ENCODE measurements at regions not wholly inside any gene's neighbourhood (a gene's known extent, or its start where the extent isn't known, plus 50 kb on each side); places are given as distances from the start of the nearest gene placed in this dataset.
A peak's percentile ranks its signal among the peaks of the same experiment; 100 is the strongest.

DNA sequence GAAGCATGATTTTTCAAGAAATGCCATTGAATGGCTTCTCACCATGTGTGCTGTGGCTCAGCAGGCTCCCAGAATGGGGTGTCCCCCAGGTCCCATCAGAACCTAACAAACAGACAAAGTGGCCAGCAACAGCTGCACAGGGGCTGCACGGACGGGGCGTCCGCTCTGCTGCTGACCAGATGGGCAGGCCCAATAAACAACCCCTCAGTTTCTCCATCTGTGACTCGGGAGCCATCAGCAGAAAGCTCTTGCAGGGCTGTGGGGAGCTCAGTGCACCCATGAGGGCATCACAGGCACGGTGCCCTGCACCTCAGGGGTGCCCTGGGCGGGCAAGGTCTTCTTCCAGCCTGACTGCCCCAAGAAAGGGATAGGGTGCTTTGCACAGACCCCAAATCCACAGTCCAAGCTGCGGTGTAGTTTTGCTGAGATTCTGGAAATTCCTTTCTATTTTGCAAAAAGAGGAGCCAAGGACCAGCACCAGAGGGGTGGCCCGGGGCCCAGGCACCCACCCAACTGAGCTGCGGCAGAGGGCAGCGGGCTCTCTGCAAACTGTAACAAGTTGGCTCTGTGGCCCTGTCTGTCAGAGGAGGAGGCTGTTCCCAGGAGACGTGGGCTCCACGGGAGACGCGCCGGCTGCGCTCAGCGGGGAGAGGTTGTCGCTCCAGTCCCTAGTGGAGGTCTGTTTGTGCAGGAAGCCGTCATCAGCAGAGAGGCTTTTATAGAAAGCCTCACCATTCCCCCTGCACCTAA is 138.7 kb upstream of the PPP1R26 start:
- DNase-seq (ENCODE audit: low spot score), result no peak

DNA sequence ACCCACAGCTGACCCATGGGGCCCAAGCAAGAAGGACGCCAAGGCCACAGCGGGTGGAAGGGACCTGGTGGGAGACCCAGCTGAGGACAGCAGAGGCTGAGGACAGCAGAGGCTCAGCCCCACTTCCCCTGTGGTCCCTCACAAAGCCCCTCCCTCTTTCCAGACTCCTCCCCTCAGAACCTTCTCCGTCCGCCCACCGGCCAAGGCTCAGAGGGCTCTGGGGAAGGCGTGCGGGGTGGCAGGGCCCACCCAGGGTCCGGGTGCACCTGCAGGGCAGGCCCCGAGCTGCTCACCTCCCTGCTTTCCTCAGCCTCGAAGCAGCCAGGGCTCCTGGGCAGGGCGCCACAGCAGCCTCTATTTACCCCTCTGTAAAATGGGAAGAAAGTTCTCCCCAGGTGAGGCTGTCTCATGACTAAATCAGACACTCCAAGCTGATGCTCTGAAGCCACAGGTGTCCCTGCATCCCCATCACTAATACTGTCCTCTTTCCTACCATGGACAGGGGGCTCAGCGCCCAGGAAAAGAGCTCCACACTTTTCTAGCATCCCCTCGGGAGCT is 137.9 kb upstream of the PPP1R26 start:
- no peak for DNase-seq (ENCODE audit: low spot score)

DNA sequence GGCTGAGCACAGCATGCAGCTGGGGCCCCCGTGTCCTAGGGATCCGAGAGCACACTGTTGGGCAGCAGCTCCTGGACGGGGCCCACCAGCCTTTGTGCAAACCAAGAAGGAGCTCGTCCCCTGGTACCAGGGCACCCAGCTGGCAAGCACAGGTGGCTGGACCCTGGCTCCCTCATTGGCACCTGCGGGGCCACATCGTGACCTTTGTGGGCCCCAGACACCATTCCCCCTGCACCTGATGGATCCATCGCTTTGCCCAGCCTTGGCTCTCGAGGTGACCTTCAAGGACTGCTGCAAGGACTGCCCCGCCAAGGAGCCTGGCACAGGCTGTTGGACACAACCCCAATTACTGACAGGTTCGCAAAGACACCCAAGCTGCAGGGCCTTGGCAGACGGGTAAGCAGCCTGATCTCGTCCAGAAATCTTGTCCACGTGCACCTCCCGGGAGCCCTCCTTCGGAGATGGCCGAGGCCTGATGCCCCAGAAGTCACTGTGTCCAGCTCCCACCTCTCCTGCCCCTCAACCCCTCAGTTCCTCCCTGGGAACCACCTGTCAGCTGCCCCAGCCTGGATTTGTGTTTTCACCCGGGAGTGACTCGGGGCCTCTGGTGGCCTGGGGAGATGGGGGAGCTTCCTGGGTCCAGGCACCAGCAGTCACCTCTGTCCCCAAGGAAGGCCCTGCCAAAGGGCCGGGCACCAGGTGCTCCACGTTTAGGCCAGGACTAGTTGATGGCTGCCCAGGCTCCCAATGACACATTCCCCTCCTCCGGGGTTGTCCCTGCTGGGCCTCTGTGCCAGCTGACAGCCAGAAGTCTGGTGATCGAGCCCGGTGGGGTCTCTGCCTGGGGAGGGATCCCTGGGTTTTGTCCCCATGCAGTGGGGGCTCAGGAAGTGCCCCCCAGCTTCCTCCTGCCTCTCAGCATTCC is 137.1 kb upstream of the PPP1R26 start:
- peak; percentile 32 for DNase-seq (ENCODE audit: low spot score)

DNA sequence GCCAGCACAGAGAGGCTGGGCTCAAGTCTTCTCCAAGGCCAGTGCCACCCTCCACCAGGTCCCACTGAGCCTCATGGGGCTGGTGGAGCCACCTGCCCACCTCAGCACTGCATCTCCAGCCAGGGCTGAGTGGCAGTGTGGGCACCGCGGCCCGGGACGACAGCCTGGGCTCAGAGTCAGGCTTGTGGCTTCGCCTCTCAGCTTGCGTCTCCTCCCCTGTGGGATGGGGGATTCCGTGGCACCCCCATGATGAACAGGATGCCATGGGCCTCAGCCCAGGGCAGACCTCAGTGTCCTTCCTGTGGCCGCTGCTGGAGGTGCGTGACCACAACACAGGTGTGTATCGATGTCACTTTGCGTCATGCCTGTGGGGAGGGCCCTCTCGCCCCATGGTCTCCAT is 136.4 kb upstream of the PPP1R26 start:
- DNase-seq (ENCODE audit: low spot score), result no peak

DNA sequence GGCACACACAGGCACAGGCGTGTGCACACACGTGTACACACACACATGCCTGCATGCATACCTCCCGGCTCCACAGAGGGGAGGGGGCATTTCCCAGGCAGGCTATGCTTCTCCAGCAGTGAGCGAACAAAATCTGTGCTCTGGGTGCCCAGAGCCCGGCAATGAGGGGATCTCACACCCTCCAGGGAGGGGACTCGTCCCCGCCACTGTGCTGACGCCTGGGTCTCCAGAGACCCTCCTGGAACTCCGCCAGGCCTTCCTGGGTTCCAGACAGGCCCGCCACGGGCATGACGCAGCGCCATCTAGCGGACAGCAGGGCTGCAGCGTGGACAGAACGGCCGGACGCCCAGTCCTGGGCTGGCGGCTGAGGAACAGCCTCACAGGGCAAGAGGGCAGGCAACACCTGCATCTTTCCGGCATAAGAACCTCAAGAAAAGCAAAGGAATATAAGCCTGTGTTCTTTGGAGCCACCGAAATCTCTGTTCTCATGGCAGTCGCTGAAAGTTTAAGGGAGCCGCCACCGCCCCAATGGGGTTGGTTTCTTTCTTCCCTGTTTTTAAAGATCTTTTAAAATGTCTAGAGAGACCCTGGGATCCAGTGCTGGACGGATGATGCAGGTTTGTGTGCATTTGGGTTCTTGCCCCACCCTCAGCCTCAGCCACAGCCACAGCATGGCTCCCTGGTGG is 135.6 kb upstream of the PPP1R26 start:
- DNase-seq (ENCODE audit: low spot score), result peak; percentile 65

DNA sequence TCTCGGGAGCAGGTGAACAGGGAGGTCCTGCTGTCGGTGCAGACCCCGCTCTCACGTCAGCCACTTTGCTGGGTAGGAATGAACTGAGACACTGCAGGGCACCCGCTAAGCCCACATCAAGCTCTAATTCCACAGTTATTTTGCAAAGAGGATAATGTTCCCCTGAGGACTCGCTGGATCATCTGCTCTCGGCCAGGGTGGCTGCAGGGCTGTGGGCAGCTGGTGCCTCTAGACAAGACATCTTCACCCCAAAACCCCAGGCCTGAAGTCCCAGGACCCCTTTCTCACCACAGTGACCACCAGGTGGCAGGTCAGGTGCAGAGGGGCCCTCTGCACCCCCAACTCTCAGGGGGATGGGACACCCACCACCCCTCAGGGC is 135.1 kb upstream of the PPP1R26 start:
- no peak for DNase-seq (ENCODE audit: low spot score)

DNA sequence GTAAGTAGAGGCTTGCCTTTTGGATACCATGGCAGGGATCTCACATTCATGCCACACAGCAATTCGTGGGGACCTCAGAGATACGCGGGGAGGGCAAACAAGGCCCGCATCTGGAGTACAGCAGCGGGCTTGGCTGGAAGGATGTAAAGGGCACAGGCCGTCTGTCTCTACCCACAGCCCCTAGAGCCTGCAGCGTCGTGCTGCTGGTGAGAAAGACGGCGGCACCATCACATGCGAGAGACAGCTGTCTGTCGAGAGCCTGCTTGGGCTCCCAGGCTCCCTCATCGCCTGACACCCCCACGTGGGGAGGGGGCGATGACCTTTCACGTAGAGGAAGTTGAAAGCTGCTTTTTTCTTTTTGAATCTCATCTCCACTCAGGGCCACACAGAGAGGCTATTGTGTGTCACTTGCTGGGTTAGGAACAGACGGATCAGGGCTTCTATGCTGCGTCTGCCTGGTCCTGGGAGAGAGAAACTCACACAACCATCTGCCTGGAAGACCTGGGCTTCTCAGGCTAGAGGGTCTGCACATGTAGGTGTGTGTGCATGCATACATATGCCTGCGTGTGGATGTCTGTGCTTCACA is 134.6 kb upstream of the PPP1R26 start:
- DNase-seq (ENCODE audit: low spot score), result no peak

DNA sequence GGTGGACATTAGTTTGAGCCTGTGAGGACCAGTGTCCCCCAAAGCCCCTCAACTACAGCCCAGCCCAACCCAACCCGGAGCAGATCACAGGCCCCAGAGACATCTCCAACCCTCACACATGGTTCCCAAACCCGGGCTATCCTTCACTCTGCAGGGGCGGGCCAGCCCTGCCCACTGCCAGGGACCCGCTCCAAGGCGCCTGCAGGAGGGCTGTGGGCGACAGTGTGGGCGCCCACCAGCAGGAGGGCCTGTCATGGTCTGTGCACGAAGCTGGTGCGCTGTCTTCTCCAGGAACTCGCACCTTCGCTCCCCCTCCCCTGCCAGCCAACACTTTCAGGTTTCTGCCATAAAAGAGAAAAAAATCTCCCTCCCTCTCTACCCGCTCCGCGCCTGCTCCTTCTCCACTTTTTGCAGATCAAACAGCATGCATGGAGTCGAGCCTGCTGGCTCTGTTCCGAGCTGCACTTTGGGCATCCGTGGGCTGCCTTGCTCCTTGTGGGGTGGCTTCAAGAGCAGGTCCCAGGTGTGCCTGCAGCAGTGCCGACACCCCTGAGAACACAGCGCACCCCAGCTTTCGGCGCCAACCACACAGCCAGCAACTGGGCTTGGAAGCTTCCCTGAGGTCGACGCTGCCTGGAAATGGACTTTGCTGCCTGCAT is 133.7 kb upstream of the PPP1R26 start:
- no peak for DNase-seq (ENCODE audit: low spot score)

DNA sequence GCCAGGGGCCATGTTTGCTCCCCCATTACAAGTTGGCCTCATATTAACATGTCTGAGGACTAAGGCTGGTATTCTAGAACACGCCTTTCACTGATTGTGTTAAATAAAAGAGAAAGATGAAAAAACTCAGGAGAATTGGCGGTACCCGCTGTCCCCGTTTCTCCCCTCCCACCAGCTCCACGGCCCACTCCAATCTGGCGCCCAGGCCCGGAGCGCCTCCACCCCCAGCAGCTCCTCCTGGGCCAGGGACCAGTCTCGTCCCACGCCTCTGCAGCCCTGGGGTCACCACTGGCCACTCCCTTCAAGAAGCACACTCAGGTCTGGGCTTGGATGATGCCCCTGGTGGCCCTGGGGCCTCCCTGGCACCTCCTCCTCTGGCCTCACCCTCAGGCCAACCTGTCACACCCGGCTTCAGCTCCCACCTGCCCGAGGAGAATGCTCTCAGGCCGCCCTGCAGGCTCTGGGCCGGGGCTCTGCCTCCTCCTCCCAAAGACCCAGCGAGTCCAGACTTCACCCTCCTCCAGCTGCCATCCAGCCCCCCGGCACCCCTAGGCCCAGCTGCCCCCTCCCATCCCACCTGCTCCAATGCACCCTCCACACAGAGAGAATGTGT is 133.0 kb upstream of the PPP1R26 start:
- no peak for DNase-seq (ENCODE audit: low spot score)

DNA sequence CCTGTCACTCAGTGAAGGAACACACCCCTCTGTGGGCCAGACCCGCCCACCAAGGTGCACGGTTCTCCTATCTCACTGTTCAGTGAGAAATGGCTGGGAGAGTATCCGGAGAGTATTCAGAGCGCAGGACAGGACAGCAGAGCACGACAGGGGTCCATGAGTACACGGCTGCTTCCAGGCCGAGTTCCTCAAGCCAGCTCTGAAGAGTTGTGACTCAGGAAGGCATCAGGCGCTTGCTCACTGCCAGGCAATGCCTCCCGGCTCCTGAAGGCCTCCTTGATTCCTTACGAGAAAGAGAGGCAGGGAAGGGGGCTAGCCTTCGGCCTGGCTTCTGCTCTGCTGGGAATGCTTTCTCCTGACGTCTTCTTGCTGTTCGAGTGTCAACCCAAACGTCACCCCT is 132.1 kb upstream of the PPP1R26 start:
- no peak for DNase-seq (ENCODE audit: low spot score)

DNA sequence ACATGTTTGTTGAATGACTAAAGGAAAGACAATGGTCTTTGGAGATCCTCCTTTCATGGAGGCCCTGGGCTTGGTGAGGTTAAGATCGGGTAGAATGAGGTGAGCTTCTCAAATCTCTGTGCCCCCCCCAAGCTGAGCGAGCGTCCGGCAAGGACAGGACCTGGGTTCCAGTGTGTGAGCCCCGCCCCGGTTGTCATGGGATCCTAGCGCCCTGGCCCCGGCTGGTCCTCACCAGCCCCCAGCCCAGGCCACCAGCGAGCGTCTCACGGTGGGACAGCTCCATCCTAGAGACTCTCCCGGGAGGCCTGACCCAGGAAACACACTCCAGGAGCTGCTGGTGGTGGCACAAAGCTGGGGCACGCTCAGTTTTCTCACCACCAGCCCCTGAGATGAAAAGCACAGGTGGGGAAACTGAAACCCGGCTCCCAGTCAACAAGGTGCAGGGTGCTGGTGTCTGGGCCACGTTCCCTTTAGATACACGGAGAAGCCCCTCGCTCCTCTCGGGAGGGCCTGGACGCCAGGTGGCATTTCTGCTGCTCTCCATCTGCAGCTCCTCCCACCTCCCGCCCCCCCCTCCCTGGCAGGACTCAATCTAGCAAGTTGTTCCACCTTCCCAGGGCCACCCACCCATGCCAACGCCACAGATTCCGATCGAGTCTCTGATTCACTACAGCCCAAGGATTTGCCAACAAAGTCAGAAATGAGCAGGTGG is 131.3 kb upstream of the PPP1R26 start:
- no peak for DNase-seq (ENCODE audit: low spot score)

DNA sequence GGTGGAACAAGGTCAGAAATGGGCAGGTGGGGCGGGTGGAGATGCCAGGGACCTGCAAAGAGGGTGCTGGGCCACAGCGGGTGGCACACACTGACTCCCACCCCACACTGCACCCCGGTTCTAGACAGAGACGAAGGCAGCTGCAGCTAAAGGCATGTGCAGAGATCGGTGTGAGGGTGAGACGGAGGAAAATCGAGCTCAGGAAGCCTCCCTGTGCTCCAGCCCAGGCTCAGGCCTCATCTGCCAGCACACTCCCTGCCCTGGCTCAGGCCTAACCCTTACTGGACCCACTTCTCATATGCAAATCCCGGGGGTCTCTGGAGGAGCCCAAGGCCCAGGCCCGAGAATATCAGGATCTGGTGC is 130.8 kb upstream of the PPP1R26 start:
- DNase-seq (ENCODE audit: low spot score), result no peak

DNA sequence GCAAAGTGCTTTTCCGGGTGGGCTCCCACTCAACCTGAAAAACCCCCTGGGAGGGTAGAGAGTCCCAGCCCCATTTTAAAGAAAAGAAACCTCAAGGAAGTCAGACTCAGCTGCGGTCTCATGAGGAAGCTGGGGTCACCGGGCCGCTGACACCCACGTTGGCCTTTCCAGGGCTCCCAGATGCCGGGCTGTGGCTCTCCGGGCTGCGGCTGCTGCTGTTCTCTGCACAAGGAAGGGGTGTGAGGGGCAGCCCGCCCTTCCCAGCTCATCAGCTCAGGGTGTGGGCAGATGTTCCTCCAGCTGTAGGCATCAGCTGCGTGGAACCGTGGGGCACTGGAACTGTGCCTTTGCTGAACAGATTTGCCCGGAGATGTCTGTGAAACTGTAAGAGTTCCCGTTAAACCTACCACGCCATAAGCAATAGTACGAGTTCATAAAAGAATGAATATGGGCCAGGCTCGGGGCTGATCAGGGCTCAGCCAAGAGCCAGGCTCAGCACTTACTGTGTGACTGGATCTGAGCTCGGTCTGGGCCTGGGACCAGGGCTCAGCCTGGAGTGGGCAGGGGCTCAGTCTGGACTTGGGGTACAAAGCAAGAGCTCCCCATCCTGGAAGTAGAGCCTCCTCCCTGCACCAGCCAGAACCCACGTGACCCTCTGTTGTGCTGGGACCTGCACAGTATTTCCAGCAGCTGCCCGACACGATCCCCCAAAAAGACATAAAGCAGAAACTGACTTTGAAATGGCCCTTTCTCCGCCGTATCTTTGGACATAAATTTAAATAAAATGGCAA is 130.2 kb upstream of the PPP1R26 start:
- DNase-seq (ENCODE audit: low spot score), result no peak

DNA sequence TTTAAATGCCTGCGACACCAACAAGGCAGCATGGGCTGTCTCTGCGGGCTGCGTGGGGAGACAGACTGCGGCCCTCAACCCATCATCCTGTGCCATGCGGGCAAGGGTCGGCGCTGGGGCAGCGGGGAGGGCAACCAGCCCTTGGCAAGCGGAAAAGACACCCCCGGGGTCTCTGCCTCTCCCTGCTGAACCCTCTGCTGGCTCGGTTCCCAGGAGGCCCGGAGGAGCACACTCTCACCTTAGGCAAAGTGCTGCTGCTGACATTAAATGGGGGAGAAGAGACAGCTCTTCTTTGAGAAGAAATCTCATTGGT is 129.6 kb upstream of the PPP1R26 start:
- DNase-seq (ENCODE audit: low spot score), result no peak

DNA sequence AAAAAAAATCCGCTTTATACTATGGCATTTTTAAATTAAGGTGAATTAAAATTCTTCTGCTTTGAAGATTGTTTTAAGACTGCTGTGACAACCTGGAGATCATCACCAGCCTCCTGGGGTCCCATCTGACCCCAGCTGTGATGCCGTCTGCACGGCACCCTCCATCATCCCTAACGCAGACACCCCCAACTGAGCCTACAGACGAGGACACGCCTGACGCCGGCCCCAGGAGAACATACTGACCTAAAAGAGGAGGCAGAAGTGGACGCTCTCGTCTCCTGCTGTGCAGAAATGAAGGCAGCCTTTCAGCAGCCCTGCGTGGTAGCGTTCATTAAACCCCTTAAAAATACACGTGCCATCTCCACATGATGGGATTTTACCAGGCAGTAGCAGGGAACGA is 125.6 kb upstream of the PPP1R26 start:
- DNase-seq (ENCODE audit: low spot score), result no peak

DNA sequence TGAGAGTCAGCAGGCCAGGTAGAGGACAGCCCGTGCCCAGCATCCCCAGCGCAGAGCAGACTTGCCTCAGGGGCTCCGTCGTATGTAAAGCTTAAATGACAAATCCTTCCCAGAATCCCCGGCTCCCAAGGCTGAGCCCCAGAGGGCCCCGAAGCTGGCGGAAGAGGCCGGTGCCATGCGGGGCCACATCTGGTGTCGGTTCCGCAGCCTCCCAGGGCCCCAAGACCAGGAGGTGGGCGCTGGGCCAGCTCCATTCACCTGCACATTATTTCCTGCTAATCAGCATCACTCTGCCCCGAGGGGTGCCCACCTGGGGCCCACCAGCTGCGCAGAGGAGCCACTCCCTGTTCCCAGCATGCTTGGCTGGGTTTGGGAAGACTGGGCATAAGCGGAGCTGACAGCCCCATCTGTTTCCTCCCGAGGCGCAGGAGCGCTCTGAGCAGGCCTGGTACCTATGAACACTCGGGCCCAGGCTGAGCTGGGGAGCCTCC is 124.0 kb upstream of the PPP1R26 start:
- DNase-seq (ENCODE audit: low spot score), result peak; percentile 88

DNA sequence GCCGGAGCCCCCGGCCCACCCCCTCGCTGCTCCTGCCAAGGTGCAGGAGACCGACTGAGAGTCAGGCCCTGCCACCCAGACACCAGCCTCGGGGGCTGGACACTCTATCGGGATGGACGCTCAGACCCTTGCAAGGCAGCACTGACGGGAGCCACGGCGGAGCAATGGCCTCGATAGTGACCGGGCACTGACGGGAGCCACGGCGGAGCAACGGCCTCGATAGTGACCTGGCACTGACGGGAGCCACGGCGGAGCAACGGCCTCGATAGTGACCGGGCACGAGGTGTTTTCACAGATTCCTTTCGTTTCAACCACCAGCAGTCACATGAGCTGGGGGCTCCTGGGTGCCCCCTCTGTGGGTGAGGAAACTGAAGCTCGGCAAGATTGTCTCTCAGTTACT is 123.6 kb upstream of the PPP1R26 start:
- DNase-seq (ENCODE audit: low spot score), result no peak

DNA sequence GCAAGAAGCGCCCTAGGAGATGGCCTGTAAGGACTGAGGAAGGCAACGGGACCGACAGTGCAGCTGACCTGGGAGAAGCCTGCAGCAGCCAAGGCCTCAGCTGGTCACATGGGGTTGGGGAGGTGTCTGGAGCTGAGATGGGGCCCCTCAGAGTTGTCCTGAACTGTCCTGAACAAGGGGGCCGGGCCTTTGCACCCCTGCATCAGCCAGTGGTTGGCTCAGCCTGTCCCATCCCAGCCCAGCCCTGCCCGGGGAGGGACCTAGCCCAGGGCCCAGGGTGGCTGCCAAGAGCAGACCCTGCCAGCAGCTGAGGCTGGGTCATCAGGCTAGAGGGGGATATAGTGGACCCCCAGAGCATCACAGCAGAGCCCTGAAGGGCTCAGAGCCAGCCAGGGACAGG is 122.8 kb upstream of the PPP1R26 start:
- DNase-seq (ENCODE audit: low spot score), result no peak

DNA sequence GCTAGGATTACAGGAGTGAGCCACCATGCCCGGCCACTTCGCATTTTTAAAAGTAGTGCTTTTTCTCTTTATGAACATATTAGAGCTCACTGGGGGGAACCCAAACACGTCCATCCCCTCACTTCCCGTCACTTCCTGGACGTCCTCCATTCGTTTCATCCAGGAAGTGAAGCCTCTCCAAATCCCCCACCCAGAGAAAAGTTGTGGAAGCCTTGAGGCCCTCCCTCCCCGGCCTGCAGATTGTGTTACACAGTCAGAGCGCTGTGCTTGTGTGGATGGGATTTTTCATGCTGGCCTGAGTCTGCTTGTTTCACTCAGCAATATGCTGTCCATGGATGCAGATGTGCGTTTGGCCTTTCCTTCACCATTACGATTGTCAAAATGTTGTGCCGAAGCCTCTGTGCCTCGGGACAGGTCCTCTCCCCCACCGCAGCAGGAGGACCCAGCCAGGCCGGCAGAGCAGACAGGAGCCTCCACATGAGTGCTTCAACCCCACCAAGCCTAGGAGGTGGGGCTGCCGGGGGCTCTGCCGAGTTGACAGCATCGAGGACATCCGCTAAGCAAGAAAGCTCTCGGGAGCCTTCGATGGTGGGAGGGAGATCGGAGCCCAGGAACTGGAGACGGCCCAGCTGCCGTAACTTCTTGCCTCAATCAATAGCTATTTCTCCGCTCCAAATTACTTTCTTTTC is 121.6 kb upstream of the PPP1R26 start:
- no peak for DNase-seq (ENCODE audit: low spot score)
